GM12873 (cell line): ENCODE measurements at regions not wholly inside any gene's neighbourhood (a gene's known extent, or its start where the extent isn't known, plus 50 kb on each side); places are given as distances from the start of the nearest gene placed in this dataset.

Experiments used
- CTCF ChIP-seq: IDR thresholded peaks from 2 replicates; pipeline ENCODE4 v1.5.1; 2012; ENCODE audit warnings: low read depth, mild to moderate bottlenecking, moderate library complexity, low read length, control low read depth; ENCODE audit not compliant: insufficient read depth; ENCODE audit errors: missing control alignments

GRCh38 chr1:163585796-163586195 lies 264.0 kb downstream of the NUF2 start:
- no peak for TF ChIP-seq CTCF

GRCh38 chr1:163588796-163589195 lies 267.0 kb downstream of the NUF2 start:
- TF ChIP-seq CTCF: no peak

DNA sequence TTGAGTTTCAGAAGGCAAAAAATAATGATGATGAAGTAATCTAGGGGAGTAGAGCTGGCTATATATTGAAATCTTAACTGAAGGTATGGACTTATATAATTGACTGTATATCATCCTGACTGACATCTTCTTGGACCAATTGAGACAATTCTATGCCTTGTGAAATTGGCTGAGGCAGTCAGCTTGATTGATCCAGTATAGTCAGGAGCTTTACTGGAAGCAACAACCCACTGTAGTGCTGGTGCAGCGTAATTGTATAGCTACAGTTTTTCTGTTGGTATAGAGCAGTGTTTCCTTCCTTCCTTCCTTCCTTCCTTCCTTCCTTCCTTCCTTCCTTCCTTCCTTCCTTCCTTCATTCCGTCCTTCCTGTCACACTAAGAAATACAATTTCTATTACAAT lies 268.0 kb downstream of the NUF2 start:
- TF ChIP-seq CTCF: no peak

DNA sequence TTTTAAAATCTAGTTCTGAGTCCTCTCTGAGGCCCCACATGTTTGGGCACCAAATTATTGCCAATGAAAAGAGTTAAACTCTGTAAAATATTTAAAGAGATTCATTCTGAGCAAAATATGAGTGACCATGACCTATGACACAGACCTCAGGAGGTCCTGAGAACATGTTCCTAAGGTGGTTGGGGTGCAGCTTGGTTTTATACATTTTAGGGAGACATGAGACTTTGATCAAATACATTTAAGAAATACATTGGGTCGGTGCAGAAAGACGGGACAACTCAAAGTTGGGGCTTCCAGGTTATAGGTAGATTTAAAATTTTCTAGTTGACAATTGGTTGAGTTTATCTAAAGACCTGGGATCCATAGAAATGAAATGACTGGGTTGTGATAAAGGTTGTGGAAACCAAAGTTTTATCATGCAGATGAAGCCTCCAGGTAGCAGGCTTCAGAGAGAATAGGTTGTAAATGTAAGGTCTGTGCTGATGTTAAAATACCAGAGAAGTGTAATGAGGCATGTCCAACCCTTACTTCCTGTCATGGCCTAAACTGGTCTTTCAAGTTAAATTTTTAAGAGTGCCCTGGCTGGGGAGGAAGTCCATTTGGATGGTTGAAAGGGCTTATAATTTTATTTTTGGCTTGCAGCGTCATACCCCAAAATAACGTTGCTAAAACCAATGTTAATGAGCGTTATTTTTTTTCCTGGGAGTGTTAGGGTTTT lies 274.9 kb downstream of the NUF2 start:
- no peak for TF ChIP-seq CTCF

DNA sequence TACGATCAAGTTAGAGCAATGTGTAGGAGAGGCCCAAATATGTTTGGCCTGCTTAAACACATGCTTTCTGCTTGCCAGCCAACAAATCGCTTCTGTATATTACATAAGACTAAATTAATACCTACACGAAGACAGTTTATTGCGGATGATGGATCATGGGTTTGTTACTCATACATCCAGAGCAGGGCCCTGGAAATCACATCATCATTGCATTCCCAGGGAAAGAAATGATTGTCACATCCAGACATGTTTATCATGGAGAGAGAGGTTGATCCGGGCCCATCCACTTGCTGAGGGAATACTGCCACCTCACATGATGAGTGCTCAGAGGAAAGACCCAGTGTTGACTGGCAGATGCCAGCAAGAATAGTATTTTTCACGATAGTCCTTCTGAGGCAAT lies 282.6 kb downstream of the NUF2 start:
- TF ChIP-seq CTCF: no peak

GRCh38 chr1:163604896-163605295 lies 283.1 kb downstream of the NUF2 start:
- no peak for TF ChIP-seq CTCF

DNA sequence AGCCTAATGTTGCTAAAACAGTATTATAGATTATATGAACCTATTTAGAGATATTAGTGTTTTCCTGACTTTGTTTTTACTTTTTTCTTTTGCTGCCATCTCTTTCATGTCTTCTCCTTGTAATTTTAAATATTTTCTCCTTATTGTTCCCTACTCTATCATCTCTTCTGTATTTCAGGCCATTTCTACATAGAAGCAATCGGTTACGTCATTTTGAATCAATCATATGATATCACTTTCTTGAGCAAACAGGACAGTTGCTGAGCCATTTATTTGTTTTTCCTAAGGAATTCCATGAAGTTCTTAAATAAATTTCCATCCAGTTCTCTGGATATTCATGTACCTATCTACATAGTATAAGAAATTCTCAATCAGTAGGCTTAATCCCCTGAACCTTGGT lies 287.2 kb downstream of the NUF2 start:
- TF ChIP-seq CTCF: no peak
